CD14-positive monocyte (primary cell): ENCODE measurements at regions not wholly inside any gene's neighbourhood (a gene's known extent, or its start where the extent isn't known, plus 50 kb on each side); places are given as distances from the start of the nearest gene placed in this dataset.

Experiments
- DNase-seq, 3 donors: peaks; one replicate each; pipeline ENCODE4 v3.0.0-alpha.2; 2011 to 2022
- H2AFZ ChIP-seq: 2 replicates; pipeline ENCODE4 v1.6.0; 2012; ENCODE audit warnings: mild to moderate bottlenecking, low read depth, low read length, inconsistent platforms; ENCODE audit not compliant: insufficient read depth, poor library complexity, severe bottlenecking
- H3K27ac ChIP-seq, 2 donors: 1 replicate in 1 of 2; 2 replicates in 1 of 2; pipeline ENCODE4 v1.5.1; 2012 to 2013; ENCODE audit warnings: low read length in 2 of 2, control low read depth in 1 of 2, inconsistent platforms in 1 of 2, low read depth in 1 of 2, mild to moderate bottlenecking in 1 of 2
- H3K27me3 ChIP-seq, 2 donors: one replicate each; pipeline versions ENCODE4 v1.6.0 to v1.6.1; 2011 to 2013; ENCODE audit warnings: low read length in 2 of 2; ENCODE audit not compliant: control insufficient read depth in 2 of 2, insufficient read depth in 2 of 2
- H3K36me3 ChIP-seq, 2 donors: replicated peaks in 1 of 2; 1 replicate in 1 of 2; 2 replicates in 1 of 2; pipeline versions ENCODE4 v1.5.1 to v1.6.1; 2012 to 2013; ENCODE audit warnings: low read length in 2 of 2, control low read depth in 1 of 2, inconsistent platforms in 1 of 2, mild to moderate bottlenecking in 1 of 2; ENCODE audit not compliant: insufficient read depth in 2 of 2, control insufficient read depth in 1 of 2
- H3K4me1 ChIP-seq, 2 donors: 1 replicate in 1 of 2; 2 replicates in 1 of 2; pipeline versions ENCODE4 v1.5.1 to v1.6.1; 2012 to 2013; ENCODE audit warnings: low read length in 2 of 2, control low read depth in 1 of 2, inconsistent platforms in 1 of 2, mild to moderate bottlenecking in 1 of 2, moderate library complexity in 1 of 2; ENCODE audit not compliant: insufficient read depth in 2 of 2, control insufficient read depth in 1 of 2
- H3K4me2 ChIP-seq: replicated peaks from 2 replicates; pipeline ENCODE3; 2012; ENCODE audit warnings: low read length, moderate library complexity, mild to moderate bottlenecking; ENCODE audit not compliant: poor library complexity, severe bottlenecking; ENCODE audit errors: extremely low read depth
- H3K4me3 ChIP-seq, 3 experiments: fragments of 200-600 bp in 1 of 3; sonication (generic) in 1 of 3; replicated peaks in 1 of 3; 1 replicate in 2 of 3; 2 replicates in 1 of 3; pipeline ENCODE4 v1.5.1; 2011 to 2013; ENCODE audit warnings: low read length in 3 of 3, mild to moderate bottlenecking in 3 of 3, control low read depth in 2 of 3, low read depth in 2 of 3, inconsistent platforms in 1 of 3, moderate library complexity in 1 of 3
- H3K79me2 ChIP-seq: 2 replicates; pipeline ENCODE4 v1.6.0; 2012; ENCODE audit warnings: mild to moderate bottlenecking, control low read depth, inconsistent platforms, low read length, moderate library complexity; ENCODE audit not compliant: insufficient read depth
- H3K9ac ChIP-seq: 2 replicates; pipeline ENCODE4 v1.6.0; 2017; ENCODE audit warnings: low read length, mild to moderate bottlenecking; ENCODE audit not compliant: insufficient read depth, poor library complexity, severe bottlenecking
- H3K9me3 ChIP-seq, 2 donors: replicated peaks in 1 of 2; 1 replicate in 1 of 2; 2 replicates in 1 of 2; pipeline versions ENCODE4 v1.5.1 to v1.6.1; 2012 to 2013; ENCODE audit warnings: low read length in 2 of 2, control low read depth in 1 of 2; ENCODE audit not compliant: control insufficient read depth in 1 of 2, insufficient read depth in 1 of 2
- H4K20me1 ChIP-seq: 2 replicates; pipeline ENCODE4 v1.6.0; 2012; ENCODE audit warnings: mild to moderate bottlenecking, low read length, control low read depth, moderate library complexity; ENCODE audit not compliant: insufficient read depth
- H3K27ac Mint-ChIP-seq, 7 donors: one replicate each; pipeline ENCODE4 v1.8.0; 2020; ENCODE audit warnings: mild to moderate bottlenecking in 7 of 7, mixed read lengths in 7 of 7, moderate library complexity in 6 of 7, inconsistent platforms in 2 of 7
- H3K27me3 Mint-ChIP-seq, 3 donors: one replicate each; pipeline ENCODE4 v1.8.0; 2021 to 2022; ENCODE audit warnings: low read depth in 3 of 3, mild to moderate bottlenecking in 3 of 3, mixed read lengths in 3 of 3, moderate library complexity in 3 of 3, inconsistent platforms in 1 of 3
- H3K36me3 Mint-ChIP-seq, 2 donors: one replicate each; pipeline ENCODE4 v1.8.0; 2020; ENCODE audit warnings: mixed read lengths in 2 of 2, inconsistent platforms in 1 of 2, mild to moderate bottlenecking in 1 of 2
- H3K4me1 Mint-ChIP-seq: one replicate; pipeline ENCODE4 v1.8.0; 2020; ENCODE audit warnings: mild to moderate bottlenecking, mixed read lengths
- H3K4me3 Mint-ChIP-seq, 2 donors: one replicate each; pipeline ENCODE4 v1.8.0; 2020; ENCODE audit warnings: mild to moderate bottlenecking in 2 of 2, mixed read lengths in 2 of 2, moderate library complexity in 1 of 2
- H3K9me3 Mint-ChIP-seq, 7 donors: one replicate each; pipeline ENCODE4 v1.8.0; 2020 to 2022; ENCODE audit warnings: mixed read lengths in 7 of 7, mild to moderate bottlenecking in 6 of 7, moderate library complexity in 6 of 7, inconsistent platforms in 2 of 7
- CTCF ChIP-seq: fragments of 200-600 bp; IDR thresholded peaks from one replicate; pipeline ENCODE4 v1.8.0; 2022; ENCODE audit warnings: antibody characterized with exemption, mild to moderate bottlenecking
- WGBS: methylation state at CpG from one replicate; pipeline ENCODE4 v1.1.5; 2013; ENCODE audit warnings: missing lambda C conversion rate; ENCODE audit not compliant: insufficient coverage; 5-methylcytosine and 5-hydroxymethylcytosine counted together
- intact Hi-C, 2 donors: fragments of 100-400 bp; cut with micrococcal nuclease; formaldehyde crosslinking; loops; one replicate each; pipeline versions ENCODE4 v1.15.0 to v1.15.1; 2023

- Histone ChIP-seq H3K9me3 (no peaks in the 10 kb centered on the region), H4K20me1 (no peaks in the 10 kb centered on the region), H3K36me3 (no peaks in the 10 kb centered on the region), H3K9ac (no peak overlapping the region), H3K4me3 (no peak overlapping the region), H3K4me1 (no peaks in the 10 kb centered on the region), H2AFZ (no peak overlapping the region), H3K4me2 (no peak overlapping the region), H3K27me3 (no peaks in the 10 kb centered on the region), H3K27ac (no peak overlapping the region), H3K79me2 (no peaks in the 10 kb centered on the region)
- H3K4me1 Mint-ChIP-seq, result no peaks in the 10 kb centered on the region
- H3K4me3 Mint-ChIP-seq, result no peak overlapping the region
- peaks cover 0 to 3% (median 2%) of the 10 kb centered on the region in 3 donors for H3K27me3 Mint-ChIP-seq
- DNase-seq, result no peak
- intact Hi-C loops, result no loop called here
- peaks cover 0 to 6% (median 2%) of the 10 kb centered on the region in 7 donors for H3K9me3 Mint-ChIP-seq
- no peaks in the 10 kb centered on the region for H3K36me3 Mint-ChIP-seq
- H3K27ac Mint-ChIP-seq, result no peak overlapping the region
- no peak for TF ChIP-seq CTCF
- no CpG with 5 or more reads among the region's 3 CpGs for WGBS
These were observed 103.4 kb upstream of the BTBD3 start for GRCh38 chr20:11814267-11814666.

DNA sequence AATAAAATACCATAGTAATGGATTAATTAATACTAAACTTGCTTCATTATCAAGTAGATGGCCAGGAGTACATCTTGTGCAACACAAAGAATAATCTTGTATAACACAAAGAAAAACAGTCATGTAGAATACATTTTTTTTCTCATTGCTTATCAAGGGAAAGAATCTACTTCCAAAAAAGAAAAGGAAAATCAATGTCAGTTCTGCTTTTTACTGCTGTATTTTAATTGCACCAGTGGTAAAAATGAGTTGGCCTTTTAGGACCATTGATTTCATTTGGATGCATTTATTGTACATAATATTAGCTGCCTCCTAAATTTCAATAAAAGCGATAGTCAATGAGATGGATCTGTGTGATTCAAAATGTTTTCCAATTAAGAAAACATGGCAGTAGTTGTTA lies 96.9 kb upstream of the BTBD3 start:
- Mint-ChIP-seq H3K4me1 (no peaks in the 10 kb centered on the region), H3K4me3 (no peak overlapping the region), H3K27me3 (no peaks in the 10 kb centered on the region), H3K9me3 (peaks cover 0 to 6% (median 2%) of the 10 kb centered on the region in 7 donors), H3K36me3 (no peaks in the 10 kb centered on the region), H3K27ac (no peak overlapping the region)
- Histone ChIP-seq H3K79me2 (no peaks in the 10 kb centered on the region), H3K4me2 (no peak overlapping the region), H3K27ac (no peak overlapping the region), H3K9ac (no peak overlapping the region), H4K20me1 (no peaks in the 10 kb centered on the region), H3K27me3 (no peaks in the 10 kb centered on the region), H3K9me3 (no peaks in the 10 kb centered on the region), H3K36me3 (no peaks in the 10 kb centered on the region), H3K4me3 (no peak overlapping the region), H2AFZ (no peak overlapping the region), H3K4me1 (no peaks in the 10 kb centered on the region)
- no CpG with 5 or more reads among the region's 1 CpG for WGBS
- no peak for DNase-seq
- intact Hi-C loops, result no loop called here
- TF ChIP-seq CTCF, result no peak
